ENCODE measurements at regions not wholly inside any gene's neighbourhood (a gene's known extent, or its start where the extent isn't known, plus 50 kb on each side); places are given as distances from the start of the nearest gene placed in this dataset.
"Not testable (repeated sequence)": the region's sequence is repeated elsewhere in the genome, so short reads cannot be mapped to it uniquely, and the experiment has no call there.

DNA sequence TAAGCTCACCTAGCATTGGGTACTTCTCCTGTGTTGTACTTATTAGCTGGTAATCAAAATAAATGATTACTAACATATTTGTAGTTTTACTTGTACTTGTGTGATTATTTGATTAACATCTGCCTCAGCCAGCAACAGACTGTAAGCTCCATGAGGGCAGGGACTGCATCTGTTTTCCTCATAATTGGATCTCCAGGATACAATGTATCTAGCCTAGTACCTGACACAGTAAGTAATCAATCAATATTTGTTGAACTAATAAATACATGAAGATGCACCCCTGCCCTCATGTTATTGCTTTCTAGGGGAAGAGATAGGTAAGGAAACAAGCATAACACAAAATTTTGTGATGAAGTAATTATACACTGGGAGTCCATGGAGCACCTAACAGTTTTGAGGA, 101.5 kb downstream of the TENT5C start:
- DNase-seq (ENCODE audit: low read depth): no peak

DNA sequence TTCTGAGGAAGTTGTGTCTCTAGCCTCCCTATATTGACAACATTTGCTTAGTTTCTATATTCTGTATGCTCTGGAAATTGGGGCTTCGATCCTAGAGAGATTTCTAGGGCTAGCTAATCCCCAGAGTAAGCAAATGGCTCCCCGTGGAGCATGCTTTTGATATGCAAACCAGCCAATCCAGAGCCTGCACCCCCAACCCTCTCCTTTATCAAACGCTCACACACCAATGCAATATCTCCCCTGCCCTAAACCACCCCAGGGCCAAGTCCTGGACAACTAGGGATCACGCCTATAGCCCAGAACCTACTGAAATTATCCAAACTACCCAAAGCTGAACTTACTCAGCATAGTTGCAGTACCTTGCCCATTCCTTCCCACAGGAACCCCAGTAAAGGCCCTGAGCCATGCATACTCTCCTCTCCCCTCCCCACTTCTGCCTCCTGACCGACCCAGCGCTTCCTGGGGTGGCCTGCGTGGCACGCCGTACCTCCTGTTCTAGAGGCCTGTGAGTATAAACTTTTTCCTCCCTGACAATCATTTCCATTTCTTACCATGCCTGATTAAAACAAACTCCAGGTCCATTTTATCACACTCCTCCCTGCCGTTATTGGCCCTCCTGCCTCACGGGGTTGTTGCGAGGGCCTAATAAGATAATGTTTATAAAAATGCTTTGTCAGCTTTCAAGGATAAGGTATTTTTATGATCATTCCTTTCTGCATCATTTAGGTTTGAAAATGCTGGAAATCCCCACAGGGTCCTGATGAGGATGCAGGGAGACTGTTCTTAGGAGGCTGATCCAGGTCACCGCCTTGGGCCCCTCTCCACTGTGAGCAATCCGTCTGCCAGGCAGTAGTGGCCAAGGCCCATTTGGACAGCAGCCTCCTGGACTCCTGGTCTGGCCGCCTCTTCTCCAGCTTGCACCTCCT, 102.7 kb downstream of the TENT5C start:
- DNase-seq (ENCODE audit: low read depth): no peak

DNA sequence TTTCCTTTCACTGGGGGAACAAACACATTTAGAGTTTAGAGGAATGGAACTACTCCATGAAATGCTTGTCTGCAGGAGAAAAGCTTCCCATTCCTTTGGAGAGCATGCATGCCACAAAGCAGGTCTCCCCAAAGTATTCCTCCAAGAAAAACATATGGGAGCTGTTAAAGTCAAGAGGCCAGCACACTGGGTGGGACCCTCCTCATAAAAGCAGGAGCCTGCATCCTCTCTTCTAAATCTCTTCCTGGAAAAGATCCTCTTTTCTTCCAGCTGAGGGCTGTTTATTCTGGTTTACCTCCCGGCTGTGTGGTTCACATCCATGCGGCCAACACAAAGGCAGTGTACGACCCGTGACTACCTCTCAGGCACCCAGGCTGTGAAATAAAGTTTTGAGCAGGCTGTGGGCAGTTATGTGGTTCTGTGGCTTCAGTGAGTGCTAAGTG, 103.4 kb downstream of the TENT5C start:
- no peak for DNase-seq (ENCODE audit: low read depth)

DNA sequence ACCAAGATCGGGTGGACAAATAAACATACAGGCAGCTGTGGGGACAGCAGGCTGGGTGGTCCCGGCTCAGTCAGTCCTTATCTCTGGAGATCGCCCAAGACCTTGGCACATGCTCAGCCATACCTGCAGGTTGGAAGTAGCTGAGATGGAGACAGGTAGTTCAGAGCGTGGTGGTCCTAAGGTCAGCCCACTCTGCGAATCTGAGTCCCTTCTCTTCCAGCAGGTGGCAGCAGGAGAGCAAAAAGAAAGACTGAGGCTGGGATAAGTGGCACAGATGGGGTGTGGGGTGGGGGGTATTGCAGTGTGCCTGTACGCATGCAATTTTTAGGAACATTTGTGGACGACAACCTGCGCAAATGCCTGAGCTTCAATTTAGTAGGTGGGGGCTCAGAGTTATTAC, 104.9 kb downstream of the TENT5C start:
- no peak for DNase-seq (ENCODE audit: low read depth)

DNA sequence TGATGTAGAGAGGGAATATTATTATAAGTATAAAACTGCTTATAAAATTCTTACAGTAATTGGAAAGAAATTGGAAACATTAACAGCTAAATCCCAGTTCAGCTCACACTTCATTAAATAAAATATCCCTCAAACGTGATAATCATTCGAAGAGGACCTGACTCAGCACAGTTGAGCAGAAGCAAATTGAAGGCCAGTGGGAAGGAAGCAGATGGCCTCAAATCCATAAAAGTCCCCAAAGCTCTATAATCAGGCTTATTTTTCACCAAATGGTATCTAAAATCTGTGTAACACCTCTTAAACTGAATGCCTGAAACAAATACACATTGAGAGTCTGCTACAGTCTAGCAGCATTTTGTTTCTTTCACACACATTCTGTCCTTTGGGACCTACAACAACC, 106.8 kb downstream of the TENT5C start:
- DNase-seq (ENCODE audit: low read depth): no peak

DNA sequence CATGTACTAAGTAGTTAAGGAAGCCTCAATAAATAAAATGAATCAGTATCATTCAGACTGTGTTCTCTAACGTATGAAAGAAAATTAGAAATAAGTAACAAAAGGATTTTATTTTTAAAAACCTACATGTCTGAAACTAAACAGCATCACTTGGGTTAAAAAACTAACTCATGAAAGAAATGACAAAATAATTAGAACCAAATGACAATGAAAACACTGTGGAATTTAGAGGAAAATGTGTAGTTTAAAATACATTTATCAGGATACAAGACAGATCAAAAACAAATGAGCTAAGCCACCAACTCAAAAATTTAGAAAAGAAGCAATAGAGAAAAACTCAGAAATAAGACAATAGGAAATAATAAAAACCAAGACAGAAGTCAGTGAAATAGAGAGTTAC, 108.7 kb downstream of the TENT5C start:
- DNase-seq (ENCODE audit: low read depth): no peak

DNA sequence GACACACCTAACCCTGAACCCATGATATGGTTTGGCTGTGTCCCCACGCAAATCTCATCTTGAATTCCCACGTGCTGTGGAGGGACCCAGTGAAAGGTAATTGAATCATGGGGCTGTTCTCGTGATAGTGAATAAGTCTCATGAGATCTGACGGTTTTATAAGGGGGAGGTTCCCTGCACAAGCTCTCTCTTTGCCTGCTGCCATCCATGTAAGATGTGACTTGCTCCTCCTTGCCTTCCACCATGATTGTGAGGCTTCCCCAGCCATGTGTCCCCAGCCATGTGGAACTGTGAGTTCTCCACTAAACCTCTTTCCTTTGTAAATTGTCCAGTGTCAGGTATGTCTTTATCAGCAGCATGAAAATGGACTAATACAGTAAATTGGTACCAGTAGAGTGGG, 110.2 kb downstream of the TENT5C start:
- not testable (repeated sequence) for DNase-seq (ENCODE audit: low read depth)

DNA sequence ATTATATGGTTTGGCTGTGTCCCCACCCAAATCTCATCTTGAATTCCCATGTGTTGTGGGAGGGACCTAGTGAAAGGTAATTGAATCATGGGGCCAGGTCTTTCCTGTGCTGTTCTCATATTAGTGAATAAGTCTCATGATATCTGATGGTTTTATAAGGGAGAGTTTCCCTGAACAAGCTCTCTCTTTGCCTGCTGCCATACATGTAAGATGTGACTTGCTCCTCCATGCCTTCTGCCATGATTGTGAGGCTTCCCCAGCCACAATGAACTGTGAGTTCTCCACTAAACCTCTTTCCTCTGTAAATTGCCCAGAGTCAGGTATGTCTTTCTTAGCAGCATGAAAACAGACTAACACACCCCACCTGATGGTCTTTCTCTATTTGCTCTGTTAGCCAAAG, 112.1 kb downstream of the TENT5C start:
- not testable (repeated sequence) for DNase-seq (ENCODE audit: low read depth)

DNA sequence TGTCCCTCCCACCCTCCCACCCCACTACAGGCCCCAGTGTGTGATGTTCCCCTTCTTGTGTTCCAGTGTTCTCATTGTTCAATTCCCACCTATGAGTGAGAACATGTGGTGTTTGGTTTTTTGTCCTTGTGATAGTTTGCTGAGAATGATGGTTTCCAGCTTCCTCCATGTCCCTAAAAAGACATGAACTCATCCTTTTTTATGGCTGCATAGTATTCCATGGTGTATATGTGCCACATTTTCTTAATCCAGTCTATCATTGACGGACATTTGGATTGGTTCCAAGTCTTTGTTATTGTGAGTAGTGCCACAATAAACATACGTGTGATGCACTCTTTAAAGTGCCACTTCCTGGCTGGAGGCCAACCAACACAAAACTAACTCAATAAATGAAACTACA, 112.7 kb downstream of the TENT5C start:
- not testable (repeated sequence) for DNase-seq (ENCODE audit: low read depth)

DNA sequence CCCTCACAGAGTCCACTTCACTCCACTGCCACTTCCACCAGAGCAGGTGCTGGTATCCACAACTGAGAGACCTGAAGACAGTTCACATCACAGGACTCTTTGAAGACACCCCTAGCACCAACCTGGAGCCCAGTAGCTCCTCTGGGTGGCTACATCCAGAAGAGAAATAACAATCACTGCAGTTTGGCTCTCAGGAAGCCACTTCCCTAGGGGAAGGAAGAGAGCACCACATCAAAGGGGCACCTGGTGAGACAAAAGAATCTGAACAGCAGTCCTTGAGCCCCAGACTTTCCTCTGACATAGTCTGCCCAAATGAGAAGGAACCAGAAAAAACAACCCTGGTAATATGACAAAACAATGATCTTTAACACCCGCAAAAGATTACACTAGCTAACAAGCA, 113.2 kb downstream of the TENT5C start:
- no peak for DNase-seq (ENCODE audit: low read depth)

DNA sequence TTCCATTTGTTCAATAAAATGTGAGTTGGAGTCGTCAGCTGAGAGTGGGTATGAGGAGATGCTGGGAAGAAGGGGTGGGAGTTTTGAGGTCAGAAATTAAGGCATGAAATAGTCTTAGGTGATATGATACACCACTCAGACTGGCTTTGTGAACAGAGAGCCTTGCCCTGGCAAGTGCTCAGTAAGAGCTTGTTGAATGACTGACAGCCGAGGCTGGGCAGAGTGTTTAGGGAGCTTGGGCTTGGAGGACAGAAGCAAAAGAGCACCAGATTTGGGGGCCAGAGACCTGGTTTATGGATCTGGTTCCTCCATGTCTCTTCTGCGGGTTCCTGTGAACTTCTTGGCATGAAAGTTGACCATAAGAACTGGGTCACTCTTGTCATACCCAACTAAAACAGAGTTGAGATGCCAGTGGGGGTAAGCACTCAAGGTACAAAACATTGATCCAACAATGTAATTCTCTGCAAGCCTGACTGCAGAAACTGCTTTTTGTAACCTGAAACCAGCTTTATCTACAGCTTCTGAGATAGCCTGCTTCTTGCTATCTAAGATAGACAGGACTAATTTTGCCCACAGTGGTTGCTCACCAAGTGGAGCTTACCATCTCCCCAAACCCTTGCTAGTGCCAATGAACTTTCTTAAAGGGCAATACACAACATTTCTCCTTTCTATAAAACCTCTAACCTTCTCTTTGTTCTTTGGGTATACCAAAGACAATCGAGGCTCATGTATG, 126.4 kb downstream of the TENT5C start:
- DNase-seq (ENCODE audit: low read depth): no peak

DNA sequence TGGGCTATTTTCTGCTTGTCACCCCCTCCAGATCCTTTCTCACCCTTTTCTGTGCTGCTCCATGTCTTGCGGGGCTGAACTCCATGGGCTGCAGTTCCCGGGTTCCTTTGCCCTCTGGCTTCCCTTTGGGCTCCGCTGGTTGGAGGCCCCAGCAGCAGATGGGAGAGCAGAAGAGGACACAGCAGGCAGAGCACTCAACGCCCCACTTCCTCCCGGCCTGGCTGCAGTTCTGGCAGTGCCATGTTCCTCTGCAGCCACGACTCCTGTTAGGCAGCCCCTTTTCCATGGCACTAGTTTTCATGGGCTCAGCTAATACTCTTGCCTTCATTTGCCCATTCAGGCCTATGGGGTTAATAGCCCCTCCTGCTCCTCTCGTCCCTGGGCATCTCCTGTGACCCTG, 127.1 kb downstream of the TENT5C start:
- DNase-seq (ENCODE audit: low read depth): no peak

DNA sequence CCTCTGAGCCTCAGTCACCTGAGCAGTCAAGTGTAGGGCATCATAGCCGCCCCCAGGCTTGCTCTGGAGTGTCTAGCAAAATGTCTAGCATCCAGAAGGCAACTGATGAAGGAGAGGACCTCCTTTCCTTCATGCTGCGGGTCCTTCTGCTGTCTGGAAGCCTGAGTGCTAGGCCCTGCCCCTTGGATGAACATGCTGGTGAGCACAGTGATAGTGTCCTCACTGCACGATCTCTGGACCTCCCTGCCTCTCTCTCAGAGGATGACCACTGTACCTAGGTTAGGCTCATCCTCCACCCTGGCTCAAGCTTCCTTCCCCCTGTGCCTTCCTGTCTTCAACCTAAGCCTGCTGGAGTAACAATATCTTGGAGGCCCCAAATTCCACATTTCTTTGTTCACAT, 128.6 kb downstream of the TENT5C start:
- no peak for DNase-seq (ENCODE audit: low read depth)

DNA sequence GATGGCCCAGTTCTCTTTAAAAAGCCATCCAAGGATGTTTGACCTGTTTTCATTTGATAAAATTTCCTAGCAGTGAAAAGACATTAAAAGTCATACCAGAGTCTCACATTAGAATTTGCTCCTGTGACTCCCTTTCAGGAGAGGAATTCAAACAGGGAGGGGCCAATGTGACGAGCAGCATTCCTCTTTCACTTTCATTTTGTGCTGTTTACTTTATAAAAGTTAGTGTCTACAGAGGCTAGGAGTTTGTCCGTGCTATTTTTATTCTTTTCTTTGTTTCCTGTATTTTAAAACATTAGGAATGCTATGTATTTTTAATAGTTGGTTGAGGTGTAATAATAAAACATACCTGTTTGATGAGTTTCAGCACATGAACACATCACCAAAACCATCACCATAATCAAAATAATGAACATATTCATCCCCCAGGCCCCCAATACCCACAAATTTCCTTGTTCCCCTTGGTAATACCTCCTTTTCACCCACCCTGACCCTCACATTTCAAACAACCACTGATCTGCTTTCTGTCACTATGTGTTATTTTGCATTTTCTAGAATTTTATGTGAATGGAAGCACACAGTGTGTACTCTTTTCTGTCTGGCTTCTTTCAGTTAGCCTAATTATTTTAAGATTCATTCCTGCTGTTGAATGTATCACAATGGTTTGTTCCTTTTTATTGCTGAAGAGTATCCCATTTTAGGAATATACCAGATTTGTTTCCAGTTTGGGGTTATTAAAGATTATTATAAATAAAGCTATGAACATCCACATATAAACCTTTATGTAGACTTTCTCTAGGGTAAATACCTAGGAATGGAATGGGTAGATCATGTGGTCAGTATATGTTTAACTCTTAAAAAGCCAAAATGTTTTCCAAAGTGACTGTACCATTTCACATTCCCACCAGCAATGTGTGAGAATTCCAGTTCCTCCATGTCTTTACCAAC, 129.5 kb downstream of the TENT5C start:
- no peak for DNase-seq (ENCODE audit: low read depth)

DNA sequence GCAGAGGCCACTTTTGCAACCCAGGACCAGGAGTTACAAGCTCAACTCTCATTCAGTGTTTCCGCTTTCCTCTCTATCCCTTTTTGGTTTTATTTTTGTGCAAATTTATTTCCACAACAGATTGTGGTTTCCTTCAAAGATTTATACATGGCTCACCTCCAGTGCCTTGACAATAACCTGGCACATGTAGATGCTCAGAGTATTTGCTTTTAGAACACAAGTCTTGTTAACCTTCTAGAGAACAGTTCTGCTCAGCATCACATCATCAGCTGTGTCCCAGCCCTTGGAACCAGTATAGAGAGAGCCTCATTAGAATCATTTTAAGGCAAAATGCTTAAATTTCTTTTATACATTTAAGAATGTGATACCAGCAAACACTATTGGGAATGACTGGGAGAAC, 133.7 kb downstream of the TENT5C start:
- DNase-seq (ENCODE audit: low read depth): no peak

DNA sequence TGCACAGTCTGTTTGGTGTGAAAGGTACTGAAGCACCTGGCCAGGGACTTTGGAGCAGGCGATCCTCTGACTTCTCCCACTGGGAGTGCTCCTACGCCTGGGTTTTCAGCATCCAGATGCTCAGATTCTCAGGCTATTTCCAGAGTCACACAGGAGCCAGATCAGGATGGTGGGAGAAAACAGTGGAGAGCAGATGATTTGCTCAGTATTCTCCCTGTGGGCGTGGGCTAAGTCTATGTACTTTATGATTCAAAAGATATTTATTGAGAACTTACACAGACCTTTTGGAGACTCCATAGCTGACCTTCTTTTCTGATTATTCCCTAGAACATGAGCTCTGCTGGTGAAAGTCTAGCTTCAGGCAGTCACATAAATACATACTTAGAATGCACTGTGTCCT, 134.6 kb downstream of the TENT5C start:
- DNase-seq (ENCODE audit: low read depth): no peak

DNA sequence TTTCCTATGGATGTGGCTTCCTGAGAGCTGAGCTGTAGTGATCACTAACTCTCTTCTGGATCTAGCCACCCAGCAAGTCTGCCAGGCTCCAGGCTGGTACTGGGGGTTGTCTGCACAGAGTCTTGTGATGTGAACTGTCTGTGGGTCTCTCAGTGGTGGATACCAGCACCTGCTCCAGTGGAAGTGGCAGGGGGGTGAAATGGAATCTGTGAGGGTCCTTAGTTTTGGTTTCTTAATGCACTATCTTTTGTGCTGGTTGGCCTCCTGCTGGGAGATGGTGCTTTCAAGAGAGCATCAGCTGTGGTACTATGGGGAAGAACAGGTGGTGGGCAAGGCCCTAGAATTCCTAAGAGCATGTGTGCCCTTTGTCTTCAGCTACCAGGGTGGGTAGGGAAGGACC, 140.7 kb downstream of the TENT5C start:
- DNase-seq (ENCODE audit: low read depth): not testable (repeated sequence)

DNA sequence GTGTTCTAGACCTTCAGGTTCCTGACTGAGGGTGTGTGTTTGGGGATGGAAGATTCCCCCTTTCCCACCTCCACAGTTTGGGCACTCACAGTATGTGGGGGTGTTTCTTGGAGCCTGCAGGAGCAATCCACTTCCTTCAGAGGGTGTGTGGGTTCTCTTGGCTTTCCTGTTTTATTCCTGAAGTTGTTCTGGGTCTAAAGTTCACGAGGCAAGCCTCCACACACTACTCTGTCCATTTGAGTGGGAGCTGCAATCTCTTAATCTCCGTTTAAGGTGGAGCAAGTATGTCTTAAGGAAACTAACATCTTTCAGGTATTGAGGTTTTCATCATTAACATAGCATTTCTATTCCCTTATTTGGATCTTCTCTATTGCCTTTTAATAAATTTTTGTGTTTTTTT, 141.8 kb downstream of the TENT5C start:
- DNase-seq (ENCODE audit: low read depth): no peak

DNA sequence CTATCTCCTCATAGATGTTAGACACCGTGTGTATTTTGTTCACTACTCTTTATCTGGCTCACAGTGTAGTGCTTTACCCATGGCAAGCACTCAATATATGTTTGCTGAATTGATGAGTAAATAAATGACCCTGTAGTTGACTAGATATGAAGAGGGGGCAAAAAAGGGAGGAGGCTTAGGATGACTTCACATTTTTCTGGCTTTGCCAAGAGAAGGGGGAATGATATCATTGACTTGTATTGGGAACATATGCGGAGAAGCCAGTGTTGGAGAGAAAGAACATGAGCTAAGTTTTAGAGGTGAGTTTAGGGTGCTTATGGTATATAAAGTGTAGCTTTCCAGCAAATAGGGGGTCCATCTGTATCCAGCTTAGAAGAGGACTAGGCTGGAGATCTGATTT, 145.5 kb downstream of the TENT5C start:
- DNase-seq (ENCODE audit: low read depth): no peak

DNA sequence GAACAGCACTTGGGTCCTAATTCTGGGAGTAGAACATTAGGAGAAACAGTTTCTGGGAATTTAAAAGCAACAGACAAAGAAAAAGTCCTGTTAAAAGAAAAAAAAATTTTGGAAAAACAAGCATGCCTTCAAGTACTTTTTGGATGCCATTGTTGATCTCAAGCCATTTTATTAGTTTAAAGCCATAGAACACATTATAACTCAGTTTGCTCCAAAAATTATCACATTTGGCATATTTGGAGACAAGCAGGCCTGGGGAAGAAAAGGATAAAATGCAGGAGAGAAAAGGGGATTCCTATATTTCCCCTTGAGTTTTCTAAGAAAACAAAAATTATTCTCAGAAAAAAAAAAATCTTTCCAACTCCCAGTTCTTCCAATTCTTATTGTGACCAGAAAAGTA, 146.8 kb downstream of the TENT5C start:
- DNase-seq (ENCODE audit: low read depth): no peak

DNA sequence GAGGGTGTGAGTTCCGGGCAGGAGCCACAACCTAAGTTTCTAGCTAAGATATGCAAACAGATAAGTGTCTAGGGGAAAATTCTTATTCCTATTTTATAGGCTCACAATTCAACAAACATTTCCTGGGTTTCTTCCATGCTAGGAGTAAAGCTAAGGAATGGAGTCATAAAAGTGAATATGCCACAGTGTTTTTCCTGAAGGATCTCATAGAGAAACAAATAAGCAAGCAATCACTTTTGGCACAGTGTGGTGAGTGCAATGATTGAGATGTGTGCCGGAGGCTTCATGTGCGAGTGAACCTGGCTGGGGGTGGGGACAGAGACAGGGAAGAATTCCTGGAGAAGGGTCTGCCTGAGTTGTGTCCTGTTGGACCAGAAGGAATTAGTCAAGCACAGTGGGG, 147.4 kb downstream of the TENT5C start:
- no peak for DNase-seq (ENCODE audit: low read depth)

DNA sequence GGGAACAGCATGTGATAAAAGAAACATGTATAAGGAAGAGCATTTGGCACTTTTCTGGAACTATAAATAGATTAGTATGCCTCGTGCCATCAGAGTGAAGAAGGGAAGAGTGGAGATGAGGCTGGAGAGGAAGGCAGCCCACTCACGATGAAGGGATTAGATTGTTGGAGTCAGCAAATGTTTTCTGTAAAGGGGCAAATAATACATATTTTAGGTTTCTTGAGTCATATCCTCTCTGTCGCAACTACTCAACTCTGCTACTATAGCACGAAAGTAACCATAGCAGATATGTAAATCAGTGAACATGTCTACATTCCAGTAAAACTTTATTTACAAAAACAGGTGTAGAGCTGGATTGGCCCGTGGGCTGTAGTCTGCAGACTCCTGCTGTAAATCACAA, 147.8 kb downstream of the TENT5C start:
- DNase-seq (ENCODE audit: low read depth): no peak

Measured in stimulated activated CD8-positive, alpha-beta memory T cell treated with anti-CD3 and anti-CD28 coated beads, Interleukin-15, amount 100 ng/mL, for 24 hours (primary cell).